SH-SY5Y (cell line): ENCODE measurements at regions not wholly inside any gene's neighbourhood (a gene's known extent, or its start where the extent isn't known, plus 50 kb on each side); places are given as distances from the start of the nearest gene placed in this dataset.

Experiments used
- GATA2 ChIP-seq: IDR thresholded peaks from 2 replicates; pipeline ENCODE4 v1.6.1; 2011; ENCODE audit warnings: mild to moderate bottlenecking, low read depth, low read length
- GATA3 ChIP-seq: IDR thresholded peaks from 2 replicates; pipeline ENCODE4 v1.6.1; 2011; ENCODE audit warnings: low read depth, mild to moderate bottlenecking, low read length, moderate library complexity

GRCh38 chr4:78711676-78712075, 64.5 kb upstream of the BMP2K start:
- TF ChIP-seq GATA3 = no peak
- no peak for TF ChIP-seq GATA2
